MV-4-11 (cell line): ENCODE measurements at regions not wholly inside any gene's neighbourhood (a gene's known extent, or its start where the extent isn't known, plus 50 kb on each side); places are given as distances from the start of the nearest gene placed in this dataset.
"Not testable (repeated sequence)": the region's sequence is repeated elsewhere in the genome, so short reads cannot be mapped to it uniquely, and the experiment has no call there.

Experiments used
- DNase-seq: peaks from one replicate; lab custom pipeline; 2025; lab: John Stamatoyannopoulos, UW

GRCh38 chr13:42373048-42373812 is 101.3 kb downstream of the AKAP11 start:
- no peak for DNase-seq

- no peak for DNase-seq
These were observed 103.7 kb downstream of the AKAP11 start for GRCh38 chr13:42375663-42376062.

- DNase-seq = peak; percentile 94
These were observed 105.9 kb downstream of the AKAP11 start for GRCh38 chr13:42377640-42378382.

GRCh38 chr13:42378383-42378780 is 106.4 kb downstream of the AKAP11 start:
- peak; percentile 40 for DNase-seq

GRCh38 chr13:42379241-42379640 is 107.3 kb downstream of the AKAP11 start:
- DNase-seq = no peak

GRCh38 chr13:42380420-42381164 is 108.6 kb downstream of the AKAP11 start:
- peak; percentile 65 for DNase-seq

GRCh38 chr13:42381165-42381425 is 109.1 kb downstream of the AKAP11 start:
- no peak for DNase-seq

- not testable (repeated sequence) for DNase-seq
These were observed 109.5 kb downstream of the AKAP11 start for GRCh38 chr13:42381426-42381825.

GRCh38 chr13:42383025-42383424 is 111.1 kb downstream of the AKAP11 start:
- no peak for DNase-seq

GRCh38 chr13:42384265-42384664 is 112.3 kb downstream of the AKAP11 start:
- DNase-seq = no peak

GRCh38 chr13:42388326-42388725 is 116.4 kb downstream of the AKAP11 start:
- DNase-seq = no peak

- no peak for DNase-seq
These were observed 117.1 kb downstream of the AKAP11 start for GRCh38 chr13:42389041-42389440.

- DNase-seq = no peak
These were observed 120.2 kb downstream of the AKAP11 start for GRCh38 chr13:42392180-42392579.

- DNase-seq = peak; percentile 28
These were observed 121.0 kb downstream of the AKAP11 start for GRCh38 chr13:42392716-42393572.

GRCh38 chr13:42393573-42394360 is 121.8 kb downstream of the AKAP11 start:
- DNase-seq = no peak

GRCh38 chr13:42394361-42394708 is 122.4 kb downstream of the AKAP11 start:
- DNase-seq = no peak

- DNase-seq = no peak
These were observed 122.7 kb downstream of the AKAP11 start for GRCh38 chr13:42394711-42395085.

GRCh38 chr13:42395086-42395821 is 123.3 kb downstream of the AKAP11 start:
- no peak for DNase-seq

GRCh38 chr13:42396501-42396900 is 124.5 kb downstream of the AKAP11 start:
- no peak for DNase-seq

- no peak for DNase-seq
These were observed 125.1 kb downstream of the AKAP11 start for GRCh38 chr13:42396901-42397655.
